ENCODE measurements at regions not wholly inside any gene's neighbourhood (a gene's known extent, or its start where the extent isn't known, plus 50 kb on each side); places are given as distances from the start of the nearest gene placed in this dataset.

GRCh38 chr2:18976168-18976961 lies 382.1 kb downstream of the OSR1 start:
- no peak for TF ChIP-seq CTCF (conservative IDR thresholded peaks at IDR 0.05)
- no peak for TF ChIP-seq ZFX (IDR thresholded peaks at IDR 0.05)
